HCT116 (cell line): ENCODE measurements at regions not wholly inside any gene's neighbourhood (a gene's known extent, or its start where the extent isn't known, plus 50 kb on each side); places are given as distances from the start of the nearest gene placed in this dataset.

Experiments
- POLR2A ChIP-seq: IDR thresholded peaks from 2 replicates; pipeline ENCODE4 v1.7.0; 2011; ENCODE audit warnings: borderline replicate concordance; ENCODE audit not compliant: insufficient read depth, insufficient read length; ENCODE audit errors: extremely low read depth
- SP1 ChIP-seq: IDR thresholded peaks from 2 replicates; pipeline ENCODE4 v1.6.1; 2012; ENCODE audit warnings: low read depth
- ZFX ChIP-seq: fragments of 450-650 bp; IDR thresholded peaks from 2 replicates; pipeline ENCODE4 v1.6.1; 2017
- TF ChIP-seq, protein P1 (sequence below): IDR thresholded peaks from 2 replicates; pipeline ENCODE4 v1.6.1; 2012
- TF ChIP-seq, protein P2 (sequence below), 3 experiments: fragments of 200-600 bp in 1 of 3; sonication (generic) in 1 of 3; IDR thresholded peaks in 2 of 3; conservative IDR thresholded peaks in 1 of 3; 2 replicates each; pipeline ENCODE4 v1.5.1; 2012 to 2017; ENCODE audit warnings: low read depth in 2 of 3, low read length in 2 of 3, antibody characterized with exemption in 1 of 3, borderline replicate concordance in 1 of 3, control low read depth in 1 of 3, mild to moderate bottlenecking in 1 of 3, mixed read lengths in 1 of 3, mixed run types in 1 of 3, moderate library complexity in 1 of 3; ENCODE audit not compliant: insufficient read depth in 1 of 3

DNA sequence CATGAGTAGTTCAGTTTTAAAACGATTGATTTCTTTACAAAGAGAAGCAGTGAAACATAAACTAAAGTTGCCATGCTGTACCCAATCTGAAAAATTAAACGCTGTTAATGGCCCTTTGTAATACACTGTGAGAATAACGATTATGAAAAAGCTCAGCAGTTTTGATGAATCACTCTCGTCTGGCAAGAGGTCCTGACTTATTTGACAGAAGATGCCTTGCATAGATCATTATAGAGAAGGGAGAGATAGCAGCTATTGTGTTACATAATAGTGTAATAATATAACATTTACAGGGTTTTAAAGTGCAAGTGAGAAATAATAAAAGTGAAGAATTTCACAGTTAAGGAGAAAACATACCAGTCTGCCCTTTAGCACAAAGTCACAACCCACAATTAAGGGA, 361.5 kb upstream of the CDH10 start:
- TF ChIP-seq, protein P1, sequence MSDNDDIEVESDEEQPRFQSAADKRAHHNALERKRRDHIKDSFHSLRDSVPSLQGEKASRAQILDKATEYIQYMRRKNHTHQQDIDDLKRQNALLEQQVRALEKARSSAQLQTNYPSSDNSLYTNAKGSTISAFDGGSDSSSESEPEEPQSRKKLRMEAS, result no peak
- TF ChIP-seq, protein P2, sequence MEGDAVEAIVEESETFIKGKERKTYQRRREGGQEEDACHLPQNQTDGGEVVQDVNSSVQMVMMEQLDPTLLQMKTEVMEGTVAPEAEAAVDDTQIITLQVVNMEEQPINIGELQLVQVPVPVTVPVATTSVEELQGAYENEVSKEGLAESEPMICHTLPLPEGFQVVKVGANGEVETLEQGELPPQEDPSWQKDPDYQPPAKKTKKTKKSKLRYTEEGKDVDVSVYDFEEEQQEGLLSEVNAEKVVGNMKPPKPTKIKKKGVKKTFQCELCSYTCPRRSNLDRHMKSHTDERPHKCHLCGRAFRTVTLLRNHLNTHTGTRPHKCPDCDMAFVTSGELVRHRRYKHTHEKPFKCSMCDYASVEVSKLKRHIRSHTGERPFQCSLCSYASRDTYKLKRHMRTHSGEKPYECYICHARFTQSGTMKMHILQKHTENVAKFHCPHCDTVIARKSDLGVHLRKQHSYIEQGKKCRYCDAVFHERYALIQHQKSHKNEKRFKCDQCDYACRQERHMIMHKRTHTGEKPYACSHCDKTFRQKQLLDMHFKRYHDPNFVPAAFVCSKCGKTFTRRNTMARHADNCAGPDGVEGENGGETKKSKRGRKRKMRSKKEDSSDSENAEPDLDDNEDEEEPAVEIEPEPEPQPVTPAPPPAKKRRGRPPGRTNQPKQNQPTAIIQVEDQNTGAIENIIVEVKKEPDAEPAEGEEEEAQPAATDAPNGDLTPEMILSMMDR (IDR thresholded peaks at IDR 0.05 in 2 of 3, conservative IDR thresholded peaks at IDR 0.05 in 1 of 3; ENCODE audit: borderline replicate concordance in 1 of 3, insufficient read depth in 1 of 3, low read depth in 2 of 3, low read length in 2 of 3), result no peak
- TF ChIP-seq SP1 (no peak), POLR2A (no peak), ZFX (no peak)
